Stimulated activated CD8-positive, alpha-beta memory T cell treated with anti-CD3 and anti-CD28 coated beads, Interleukin-2, amount 100 ng/mL, for 1 hour (primary cell): ENCODE measurements at regions not wholly inside any gene's neighbourhood (a gene's known extent, or its start where the extent isn't known, plus 50 kb on each side); places are given as distances from the start of the nearest gene placed in this dataset.

ENCODE experiments used
- DNase-seq, 2 donors: peaks; one replicate each; pipeline ENCODE4 v3.0.0-alpha.2; 2020; ENCODE audit warnings: low read depth in 2 of 2

DNA sequence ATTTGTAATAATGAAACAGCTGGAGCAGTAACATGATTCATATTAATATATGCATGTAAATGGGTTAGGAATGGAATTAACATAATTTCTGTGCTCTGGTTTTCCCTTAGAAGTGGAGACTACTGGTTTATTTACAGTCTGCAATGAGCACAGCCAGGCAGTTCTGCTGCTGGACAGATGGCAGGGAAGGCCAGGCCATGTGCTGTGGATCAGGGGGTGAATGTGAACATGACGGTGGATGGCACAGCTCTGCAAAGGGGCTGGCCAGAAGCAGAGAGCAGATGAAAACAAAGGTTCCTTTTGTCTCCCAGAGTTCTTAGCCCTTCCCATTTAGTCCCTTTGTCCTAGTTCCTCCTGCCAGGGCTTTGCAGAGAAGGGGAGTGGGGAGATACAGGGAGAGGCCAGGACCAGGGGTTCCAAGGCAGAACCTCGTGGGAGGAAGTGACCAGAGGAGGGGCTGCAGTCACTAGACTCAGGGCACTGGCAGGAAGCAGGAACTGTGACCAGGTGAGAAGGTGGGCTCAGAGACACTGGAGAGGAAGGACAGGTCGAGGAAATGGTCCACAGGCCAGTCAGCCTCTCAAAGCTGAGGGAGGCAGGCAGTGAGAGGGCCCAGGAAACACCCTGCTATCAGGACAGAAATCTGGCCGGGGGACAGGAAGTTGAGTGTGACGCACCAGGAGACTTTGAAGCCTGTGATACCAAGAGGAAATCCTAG is 112.9 kb upstream of the ATP8B1 start:
- DNase-seq = no peak

- no peak for DNase-seq
Measured at GRCh38 chr18:57915248-57915647, 112.1 kb upstream of the ATP8B1 start.

DNA sequence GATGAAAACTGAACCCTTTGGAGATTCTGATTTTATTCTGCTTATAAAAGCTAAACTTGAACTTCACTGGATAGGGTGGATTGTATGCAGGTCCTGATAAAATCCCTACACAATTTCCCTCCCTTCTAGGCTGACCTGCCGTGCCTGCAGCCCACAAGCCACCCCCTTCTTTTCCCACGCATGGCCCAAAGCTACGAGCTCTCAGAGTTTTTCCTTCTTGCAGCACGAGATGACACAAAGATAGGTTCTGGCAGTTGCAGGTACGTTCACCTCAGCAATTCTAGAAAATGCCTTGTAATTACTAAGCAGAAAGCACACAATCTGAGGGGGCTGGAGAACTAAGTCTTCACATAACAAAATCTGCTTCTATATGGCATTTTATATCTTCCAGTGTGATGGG is 110.6 kb upstream of the ATP8B1 start:
- DNase-seq = no peak

DNA sequence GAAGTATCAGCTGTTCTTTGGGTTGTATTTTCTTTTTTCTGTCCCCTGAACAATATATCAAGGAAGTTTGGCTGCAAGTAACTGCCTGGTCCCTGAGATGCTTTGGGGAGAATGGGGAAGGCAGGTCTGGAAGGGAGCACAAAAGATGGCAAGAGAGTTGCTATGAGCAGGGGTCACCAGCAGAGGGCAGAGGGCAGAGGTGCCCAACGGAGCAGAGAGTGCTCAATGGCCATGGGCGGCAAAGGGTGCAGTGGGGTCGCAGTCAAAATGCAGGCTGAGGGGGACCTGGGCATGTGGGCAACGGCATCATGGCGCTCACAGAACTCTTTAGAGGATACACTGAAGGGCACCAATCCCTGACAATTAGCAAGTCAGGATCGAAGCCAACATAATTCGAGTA is 107.7 kb upstream of the ATP8B1 start:
- DNase-seq = no peak

DNA sequence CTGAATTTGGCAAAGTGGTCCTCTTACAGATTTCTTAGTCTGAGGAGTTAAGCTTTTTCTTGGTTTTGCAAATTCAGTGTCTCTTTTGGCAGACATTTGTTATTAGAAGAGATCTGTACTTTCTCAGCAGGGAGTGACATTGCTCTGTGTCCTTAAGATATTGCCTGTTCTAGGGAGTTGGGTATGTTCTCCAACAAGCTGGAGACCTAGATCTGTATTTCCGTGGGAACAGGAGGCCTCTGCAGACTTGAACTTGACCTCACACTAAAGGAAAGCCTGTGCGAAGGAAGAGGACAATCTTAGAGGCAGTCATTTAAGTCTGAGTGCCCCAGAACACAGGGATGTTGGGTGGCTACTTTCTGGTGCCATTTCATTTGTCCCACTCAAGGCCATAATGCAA is 107.0 kb upstream of the ATP8B1 start:
- DNase-seq = no peak

DNA sequence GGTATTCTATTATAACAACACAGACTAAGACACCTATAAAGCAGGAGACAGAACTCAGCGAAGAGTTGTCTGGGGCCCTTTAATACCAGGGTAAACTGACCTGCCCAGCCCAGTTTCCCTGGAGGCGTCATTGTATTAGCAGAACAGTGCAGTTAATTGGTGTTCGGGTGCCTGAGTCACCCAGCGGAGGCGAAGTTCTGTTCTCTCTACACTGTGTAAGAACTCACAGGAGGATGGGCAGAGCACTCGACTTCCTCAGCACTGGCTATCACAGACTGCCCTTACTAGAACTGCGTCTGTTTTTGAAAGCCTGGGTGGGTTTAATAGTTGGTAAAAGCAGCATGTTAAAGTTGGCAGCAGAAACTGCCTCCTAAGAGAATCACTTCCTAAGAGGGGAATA is 106.5 kb upstream of the ATP8B1 start:
- no peak for DNase-seq

- no peak for DNase-seq
Measured at GRCh38 chr18:57908092-57908491, 105.0 kb upstream of the ATP8B1 start.

DNA sequence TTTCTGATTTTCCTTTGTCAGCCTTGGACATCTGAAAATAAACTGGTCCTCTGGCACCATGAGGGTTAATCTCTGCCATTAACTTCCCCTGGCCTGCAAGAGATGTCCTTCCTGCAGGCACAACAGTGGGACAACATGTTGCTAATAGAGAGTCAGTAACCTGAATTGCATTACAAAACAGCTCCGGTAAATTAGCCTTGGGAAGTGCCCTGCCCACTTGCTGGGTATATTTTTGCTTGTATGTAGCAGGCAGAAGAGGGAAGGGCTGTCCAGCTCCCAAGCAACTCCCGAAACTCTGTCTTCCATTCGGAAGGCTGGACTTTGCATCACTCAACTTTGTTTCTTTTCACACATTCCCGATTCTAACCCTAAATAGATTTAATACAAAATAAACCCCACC is 104.4 kb upstream of the ATP8B1 start:
- no peak for DNase-seq

GRCh38 chr18:57906852-57907251 is 103.7 kb upstream of the ATP8B1 start:
- DNase-seq = no peak

- DNase-seq = no peak
Measured at GRCh38 chr18:57904535-57904934, 101.4 kb upstream of the ATP8B1 start.

DNA sequence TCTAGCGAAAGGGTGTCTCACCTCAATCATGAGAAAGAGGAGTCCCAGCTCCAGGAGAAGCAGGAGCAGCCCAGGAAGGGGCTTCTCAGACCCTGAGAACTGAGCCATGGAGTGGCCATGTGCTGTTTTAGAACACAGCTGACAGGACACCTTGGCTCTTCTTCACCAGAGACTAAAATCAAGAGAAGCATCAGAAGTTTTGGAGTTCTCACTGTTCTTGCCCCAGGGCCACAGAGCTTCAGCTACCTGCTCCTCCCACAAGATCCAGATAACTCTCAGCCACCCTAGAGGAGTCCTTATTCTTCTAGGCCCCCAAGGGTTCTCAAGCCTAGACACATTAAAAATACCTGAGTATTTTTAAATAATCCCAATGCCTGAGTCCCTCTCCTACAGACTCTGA is 99.6 kb upstream of the ATP8B1 start:
- no peak for DNase-seq

- DNase-seq = no peak
Measured at GRCh38 chr18:57901825-57902589, 98.9 kb upstream of the ATP8B1 start.

- no peak for DNase-seq
Measured at GRCh38 chr18:57900906-57901435, 97.9 kb upstream of the ATP8B1 start.

GRCh38 chr18:57898506-57899124 is 95.5 kb upstream of the ATP8B1 start:
- no peak for DNase-seq

DNA sequence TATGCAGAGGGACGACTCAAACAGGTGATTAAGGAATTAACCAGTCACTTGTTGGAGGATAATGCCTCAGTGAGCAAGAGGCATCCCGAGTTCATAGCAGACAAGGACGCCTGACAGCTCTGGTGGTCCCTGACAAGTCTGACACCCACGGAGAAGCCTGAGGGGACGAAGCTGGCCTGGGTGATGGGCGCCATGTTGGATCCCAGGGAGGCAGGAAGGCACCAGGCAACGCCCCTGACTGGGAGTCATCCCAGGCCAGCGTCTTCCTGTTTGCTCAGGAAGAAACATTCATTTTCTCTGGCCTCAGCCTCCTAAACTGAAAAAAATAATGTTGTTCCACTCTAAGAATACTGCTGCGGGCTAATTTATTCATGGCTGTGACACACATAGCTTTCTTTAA is 92.1 kb upstream of the ATP8B1 start:
- DNase-seq = no peak

DNA sequence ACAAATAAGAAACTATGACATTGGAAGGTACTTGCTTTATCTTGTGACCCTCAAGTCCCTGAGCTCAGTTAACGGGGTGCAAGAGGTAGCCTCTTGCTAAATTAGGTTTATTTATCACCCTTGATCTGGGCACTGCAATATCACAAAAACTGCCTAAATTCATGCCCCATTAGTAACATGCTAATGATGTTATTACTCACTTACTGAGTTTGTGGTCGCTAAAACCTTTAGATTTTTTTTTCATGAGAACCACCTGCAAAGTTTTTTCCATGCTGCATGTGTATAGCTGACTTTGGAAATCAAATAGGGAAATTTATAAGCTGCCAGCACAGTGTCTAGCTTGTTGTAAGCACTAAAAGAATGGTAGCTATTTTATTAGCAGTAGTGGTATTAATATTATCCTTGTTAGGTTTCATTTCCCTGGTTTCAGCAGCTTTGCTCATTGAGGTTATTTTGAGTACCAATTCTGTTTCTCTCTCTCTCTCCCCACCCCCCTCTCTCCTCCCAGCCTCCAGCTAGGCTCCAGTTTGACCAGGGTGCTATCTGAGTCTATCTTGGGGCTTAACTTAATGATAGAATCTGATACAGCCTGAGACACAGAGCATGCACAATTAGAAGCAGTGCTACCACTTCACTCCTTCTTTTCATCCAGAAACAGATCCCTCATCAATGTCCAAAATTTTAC is 88.7 kb upstream of the ATP8B1 start:
- no peak for DNase-seq

DNA sequence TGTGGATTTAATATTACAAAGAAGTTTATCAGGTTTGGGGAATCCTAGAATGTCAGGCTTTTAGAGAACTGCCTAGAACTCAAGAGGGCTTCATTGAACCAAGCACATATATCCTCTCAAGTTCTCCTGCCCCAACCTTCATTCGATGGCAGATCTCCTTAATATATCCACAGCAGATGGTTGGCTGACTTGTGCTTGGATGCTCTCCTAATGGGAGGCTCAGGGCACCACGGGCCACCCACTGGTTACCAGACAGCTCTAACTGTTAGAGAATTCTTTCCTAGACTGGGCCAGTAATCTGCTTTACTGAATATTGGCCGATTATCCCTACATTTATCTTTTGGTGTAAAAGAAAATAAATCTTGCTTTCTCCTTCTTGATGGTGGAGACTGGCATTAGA is 87.2 kb upstream of the ATP8B1 start:
- DNase-seq = no peak

DNA sequence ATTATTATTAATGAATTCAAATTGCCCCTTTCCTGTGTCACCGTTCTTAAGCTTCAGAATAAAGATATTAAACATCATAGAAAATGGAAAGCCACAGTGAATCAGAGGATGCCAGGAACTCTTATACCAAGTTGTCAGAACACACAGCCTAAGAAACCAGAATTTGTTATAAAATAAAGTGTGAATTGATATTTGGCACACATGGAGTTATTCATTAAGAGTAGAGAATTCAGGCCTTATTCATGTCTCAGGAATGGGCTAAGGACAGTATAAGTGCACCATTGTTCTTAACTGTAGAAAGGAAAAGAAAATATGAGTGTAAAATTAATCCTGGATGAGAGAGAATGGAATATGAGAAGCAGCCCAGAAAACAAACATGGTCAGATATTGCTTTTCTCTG is 86.7 kb upstream of the ATP8B1 start:
- DNase-seq = no peak

DNA sequence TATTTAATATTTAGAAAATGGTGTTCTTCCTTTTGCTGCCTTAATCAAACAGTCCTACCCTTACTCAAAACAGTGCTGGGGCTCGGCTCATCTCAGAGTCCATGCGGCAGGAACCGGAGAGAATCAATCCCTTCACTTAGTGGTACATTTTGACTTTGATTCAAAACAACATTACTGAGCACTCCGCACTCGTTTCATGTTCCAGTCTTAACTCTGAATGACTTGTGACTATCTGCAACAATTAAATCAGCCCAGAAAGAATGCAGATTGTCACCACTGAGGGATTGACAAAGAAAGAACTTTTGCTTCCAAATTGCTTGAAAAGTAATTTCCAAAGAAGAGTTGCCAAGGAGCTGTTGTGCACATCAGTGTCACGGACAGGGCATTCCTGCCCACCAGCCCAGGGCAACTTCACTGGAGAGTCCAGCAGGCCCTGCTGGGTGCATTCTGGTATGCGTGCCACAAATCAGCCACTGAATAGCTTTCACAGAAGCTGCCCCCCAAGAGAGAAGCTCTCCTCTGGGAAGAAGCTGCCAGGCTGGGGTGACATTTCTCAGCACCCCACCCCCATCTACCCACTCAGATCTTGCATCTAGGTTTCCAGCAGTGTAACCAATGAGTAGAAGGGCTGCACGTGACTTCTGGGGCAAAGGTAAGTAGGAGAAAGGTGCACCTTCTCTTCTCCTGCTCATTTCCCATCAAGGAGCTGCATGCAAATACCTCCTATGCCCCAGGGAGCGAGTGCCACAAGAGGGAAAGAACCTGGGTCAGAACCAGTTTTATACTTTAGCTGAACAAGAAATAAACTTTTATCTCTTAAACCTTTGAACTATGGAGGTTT is 84.6 kb upstream of the ATP8B1 start:
- no peak for DNase-seq

GRCh38 chr18:57885931-57886330 is 82.8 kb upstream of the ATP8B1 start:
- DNase-seq = no peak

- no peak for DNase-seq
Measured at GRCh38 chr18:57882465-57882864, 79.3 kb upstream of the ATP8B1 start.
